ENCODE measurements at regions not wholly inside any gene's neighbourhood (a gene's known extent, or its start where the extent isn't known, plus 50 kb on each side); places are given as distances from the start of the nearest gene placed in this dataset.

DNA sequence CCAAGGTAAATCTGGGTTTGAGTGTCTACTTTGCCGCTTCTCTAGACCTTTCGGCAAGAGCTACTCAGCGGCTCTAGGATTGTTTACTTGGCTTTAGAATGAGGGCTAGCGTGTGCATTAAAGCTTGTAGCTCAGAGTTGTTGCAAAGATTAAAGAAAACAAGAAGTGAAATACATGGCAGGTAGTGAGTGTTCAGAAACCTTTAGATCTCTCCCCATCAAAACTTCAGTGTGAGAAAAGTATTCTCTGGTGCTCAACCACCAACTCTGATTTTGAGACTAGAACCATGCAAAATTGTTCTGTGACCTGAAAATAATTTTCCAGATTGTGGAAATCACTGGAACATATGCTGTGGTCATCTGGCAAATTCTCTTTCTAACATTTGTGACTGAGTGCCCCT is 512.0 kb downstream of the CMPK2 start:
- TF ChIP-seq SUZ12 (IDR thresholded peaks at IDR 0.05; ENCODE audit: extremely low read depth, insufficient read depth, insufficient read length), result no peak
- TF ChIP-seq ZNF274 (IDR thresholded peaks at IDR 0.05; ENCODE audit: low read depth, low read length), result no peak

Measured in NT2/D1 (cell line).